Cardiac muscle cell (in vitro differentiated cells and primary cell): ENCODE measurements at regions not wholly inside any gene's neighbourhood (a gene's known extent, or its start where the extent isn't known, plus 50 kb on each side); places are given as distances from the start of the nearest gene placed in this dataset.

ENCODE experiments used
- DNase-seq, 2 donors: peaks; one replicate each; pipeline versions ENCODE4 v3.0.0 to v3.0.0-alpha.2; 2010 to 2017; ENCODE audit warnings: low read depth in 1 of 2, low spot score in 1 of 2
- H3K27ac ChIP-seq: fragments of 200-600 bp; sonication (generic); 2 replicates; pipeline ENCODE4 v1.5.1; 2016
- H3K27me3 ChIP-seq: fragments of 200-600 bp; sonication (generic); 2 replicates; pipeline ENCODE4 v1.6.0; 2016; ENCODE audit warnings: control low read depth
- H3K36me3 ChIP-seq: fragments of 200-600 bp; sonication (generic); 2 replicates; pipeline ENCODE4 v1.5.1; 2016; ENCODE audit warnings: control low read depth
- H3K4me1 ChIP-seq: fragments of 200-600 bp; sonication (generic); 2 replicates; pipeline ENCODE4 v1.8.1; 2017; ENCODE audit warnings: low read depth, mild to moderate bottlenecking, mixed run types
- H3K4me3 ChIP-seq: fragments of 200-600 bp; sonication (generic); 2 replicates; pipeline ENCODE4 v1.5.1; 2016; ENCODE audit warnings: mild to moderate bottlenecking
- H3K9me3 ChIP-seq: fragments of 200-600 bp; sonication (generic); 2 replicates; pipeline ENCODE4 v1.5.1; 2017; ENCODE audit warnings: low read depth, mild to moderate bottlenecking, control low read depth
- TF ChIP-seq, protein P1 (sequence below): IDR thresholded peaks from 2 replicates; pipeline ENCODE4 v1.5.1; 2012; ENCODE audit warnings: low read depth, mild to moderate bottlenecking, low read length

DNA sequence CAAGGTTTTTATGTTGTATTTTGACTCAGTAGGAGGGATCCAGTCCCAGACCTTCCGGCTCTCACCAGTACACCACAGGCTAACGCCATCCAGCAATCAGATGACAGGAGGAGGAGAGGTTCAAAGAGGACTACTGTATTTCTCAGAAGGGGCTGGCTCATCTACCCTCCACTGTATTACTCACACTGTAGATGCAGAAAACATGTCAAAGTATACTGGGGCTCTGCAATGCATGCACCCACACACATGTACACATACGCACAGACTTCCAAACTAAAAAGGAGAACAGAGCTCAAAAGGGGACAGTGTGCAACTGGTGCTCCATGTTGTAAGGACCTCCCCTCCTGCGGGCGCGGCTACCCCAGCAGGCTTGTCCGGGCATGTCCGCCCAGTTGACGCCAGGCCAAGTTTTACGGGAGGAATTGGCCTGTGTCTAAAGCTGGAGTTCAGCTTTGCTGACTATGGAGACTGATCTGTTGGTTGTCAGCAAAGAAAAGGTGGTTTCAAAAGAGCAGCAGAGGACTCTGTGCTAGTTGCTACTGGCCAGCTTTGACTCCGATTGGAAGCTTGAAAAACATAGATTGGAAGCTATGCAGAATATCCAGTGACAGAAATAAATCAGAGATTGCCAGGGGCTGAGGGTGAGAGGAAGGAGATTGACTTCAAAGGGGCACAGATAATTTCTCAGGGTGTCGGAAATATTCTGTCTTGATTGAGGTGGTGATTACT lies 314.2 kb downstream of the DLEU7 start:
- Histone ChIP-seq H3K4me3 (no peak overlapping the region), H3K4me1 (peaks cover 17% of the 10 kb centered on the region), H3K27me3 (no peaks in the 10 kb centered on the region), H3K9me3 (no peaks in the 10 kb centered on the region), H3K36me3 (no peaks in the 10 kb centered on the region), H3K27ac (peak overlapping the region; percentile 73)
- TF ChIP-seq, protein P1, sequence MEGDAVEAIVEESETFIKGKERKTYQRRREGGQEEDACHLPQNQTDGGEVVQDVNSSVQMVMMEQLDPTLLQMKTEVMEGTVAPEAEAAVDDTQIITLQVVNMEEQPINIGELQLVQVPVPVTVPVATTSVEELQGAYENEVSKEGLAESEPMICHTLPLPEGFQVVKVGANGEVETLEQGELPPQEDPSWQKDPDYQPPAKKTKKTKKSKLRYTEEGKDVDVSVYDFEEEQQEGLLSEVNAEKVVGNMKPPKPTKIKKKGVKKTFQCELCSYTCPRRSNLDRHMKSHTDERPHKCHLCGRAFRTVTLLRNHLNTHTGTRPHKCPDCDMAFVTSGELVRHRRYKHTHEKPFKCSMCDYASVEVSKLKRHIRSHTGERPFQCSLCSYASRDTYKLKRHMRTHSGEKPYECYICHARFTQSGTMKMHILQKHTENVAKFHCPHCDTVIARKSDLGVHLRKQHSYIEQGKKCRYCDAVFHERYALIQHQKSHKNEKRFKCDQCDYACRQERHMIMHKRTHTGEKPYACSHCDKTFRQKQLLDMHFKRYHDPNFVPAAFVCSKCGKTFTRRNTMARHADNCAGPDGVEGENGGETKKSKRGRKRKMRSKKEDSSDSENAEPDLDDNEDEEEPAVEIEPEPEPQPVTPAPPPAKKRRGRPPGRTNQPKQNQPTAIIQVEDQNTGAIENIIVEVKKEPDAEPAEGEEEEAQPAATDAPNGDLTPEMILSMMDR, result no peak
- peak; percentile 39 to 92 for DNase-seq

DNA sequence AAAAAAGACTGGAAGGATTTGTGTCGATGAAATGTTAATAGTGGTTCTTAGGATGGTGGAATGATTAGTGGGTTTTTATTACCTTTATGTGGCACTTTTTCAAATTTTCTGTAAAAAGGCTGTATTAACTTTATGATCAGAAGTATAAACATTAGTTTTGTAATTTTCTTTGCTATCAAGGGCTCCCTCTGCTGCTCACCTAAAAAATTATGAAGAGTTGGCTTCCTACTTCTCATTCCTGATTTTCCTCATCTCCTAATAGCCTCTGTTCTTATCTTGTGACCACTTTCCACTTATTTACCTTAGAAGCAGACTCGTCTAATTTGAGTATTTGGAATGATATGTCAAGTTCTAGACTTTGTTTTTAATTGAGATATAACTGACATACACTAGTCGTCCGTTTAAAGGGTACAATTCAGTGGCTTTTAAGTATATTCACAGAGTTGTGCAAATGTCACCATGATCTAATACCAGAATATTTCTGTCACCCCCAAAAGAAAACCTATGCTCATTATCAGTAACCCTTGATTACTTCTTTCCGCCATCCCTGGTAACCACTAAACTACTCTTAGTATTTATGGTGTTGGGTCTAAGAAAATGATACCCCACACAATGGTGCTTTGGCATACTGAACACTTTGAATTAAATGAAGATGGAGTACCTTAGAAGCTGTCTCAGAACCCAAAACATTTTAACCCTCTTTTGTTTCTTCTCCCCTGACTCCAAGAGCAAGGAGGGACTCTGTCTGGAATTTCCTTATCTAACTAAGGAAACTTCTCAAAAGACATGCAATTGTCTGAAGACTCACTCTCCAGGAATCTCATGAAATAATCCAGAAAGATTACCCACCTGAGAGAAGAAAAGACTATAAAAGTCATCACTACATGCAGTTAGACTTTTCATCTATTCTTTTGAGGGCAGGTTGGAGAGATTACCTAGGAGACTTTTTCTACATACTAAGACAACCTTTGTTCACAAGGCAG lies 311.3 kb downstream of the DLEU7 start:
- no peak overlapping the region for H3K27ac ChIP-seq
- peak in 1 of 2 donors; percentile 67 for DNase-seq
- H3K4me1 ChIP-seq, result peaks cover 17% of the 10 kb centered on the region
- TF ChIP-seq, protein P1, result peak; percentile 56
- H3K4me3 ChIP-seq, result no peak overlapping the region
- no peaks in the 10 kb centered on the region for H3K27me3 ChIP-seq
- H3K9me3 ChIP-seq, result no peaks in the 10 kb centered on the region
- H3K36me3 ChIP-seq, result no peaks in the 10 kb centered on the region

DNA sequence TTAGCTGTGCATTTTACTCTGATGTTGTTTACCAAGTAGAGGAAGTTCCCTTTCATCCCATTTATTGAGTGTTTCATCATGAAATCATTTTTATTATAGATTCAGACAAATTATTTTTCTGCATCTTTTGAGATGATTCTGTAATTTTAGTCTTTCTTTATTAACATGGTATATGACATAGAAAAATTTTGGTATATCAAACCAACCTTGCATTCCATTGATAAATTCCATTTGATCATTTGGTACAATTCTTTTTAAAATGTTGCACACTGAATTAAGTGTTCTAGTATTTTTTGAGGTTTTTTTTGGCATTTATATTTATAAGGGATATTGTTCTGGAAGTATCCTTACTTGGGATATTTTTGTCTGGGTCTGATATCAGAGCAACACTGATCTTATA lies 308.4 kb downstream of the DLEU7 start:
- Histone ChIP-seq H3K27ac (no peak overlapping the region), H3K9me3 (no peaks in the 10 kb centered on the region), H3K36me3 (no peaks in the 10 kb centered on the region), H3K4me1 (peaks cover 2% of the 10 kb centered on the region), H3K27me3 (no peaks in the 10 kb centered on the region), H3K4me3 (no peak overlapping the region)
- TF ChIP-seq, protein P1, result no peak
- DNase-seq, result no peak

DNA sequence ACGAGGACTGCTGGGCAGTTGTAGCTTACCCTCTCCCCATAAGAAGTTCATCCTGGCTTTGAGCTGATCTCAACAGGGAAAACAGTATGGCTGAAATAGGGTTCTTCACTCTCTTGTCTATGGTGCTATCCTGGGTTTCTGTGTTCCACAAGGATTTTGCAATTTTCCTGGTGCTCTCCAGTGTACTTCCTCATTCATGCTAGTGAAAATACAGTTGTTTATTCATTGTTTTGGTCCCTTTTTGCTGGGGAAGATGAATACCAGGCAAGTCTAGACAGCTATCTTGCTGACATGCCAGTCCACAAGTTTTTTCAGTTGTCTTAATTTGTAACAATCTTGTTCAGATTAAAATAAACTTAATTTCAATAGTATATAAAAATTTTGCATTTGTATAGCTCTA lies 306.5 kb downstream of the DLEU7 start:
- no peak overlapping the region for H3K27ac ChIP-seq
- H3K9me3 ChIP-seq, result no peaks in the 10 kb centered on the region
- no peaks in the 10 kb centered on the region for H3K4me1 ChIP-seq
- no peak for DNase-seq
- H3K27me3 ChIP-seq, result no peaks in the 10 kb centered on the region
- H3K36me3 ChIP-seq, result no peaks in the 10 kb centered on the region
- H3K4me3 ChIP-seq, result no peak overlapping the region
- TF ChIP-seq, protein P1, result no peak

DNA sequence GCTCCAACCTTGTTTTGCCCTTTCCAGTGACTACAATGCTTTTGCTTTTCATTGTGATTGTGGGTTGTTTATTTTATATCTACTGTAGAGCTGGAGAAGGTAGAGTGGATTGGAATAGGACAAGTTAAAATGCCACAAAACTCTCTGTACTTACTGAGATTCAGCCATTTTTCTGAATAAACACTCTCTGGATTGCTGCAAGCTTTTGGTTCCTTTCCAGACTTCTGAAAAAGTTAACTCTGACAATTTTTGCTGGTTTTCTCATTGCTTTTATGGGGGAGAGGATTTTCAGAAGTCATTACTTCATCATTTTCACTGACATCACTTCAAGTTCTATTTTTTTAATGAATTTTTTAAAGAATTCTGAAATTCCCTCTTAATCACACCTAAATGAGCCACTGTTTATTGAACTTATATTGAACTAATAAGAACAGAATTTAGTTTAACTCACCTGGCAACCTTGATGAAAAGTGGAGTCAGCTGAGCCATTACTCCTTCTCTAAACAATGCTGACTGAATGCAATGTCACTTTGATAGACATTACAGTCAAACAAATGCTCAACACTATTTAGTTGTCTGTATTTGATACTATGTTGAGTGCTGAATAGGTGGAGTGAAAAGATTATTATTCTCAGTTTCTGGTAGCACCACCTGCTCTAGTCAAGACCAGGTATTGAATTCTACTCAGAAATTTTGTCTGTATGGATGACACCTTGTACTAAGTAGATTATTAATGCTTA lies 303.5 kb downstream of the DLEU7 start:
- H3K36me3 ChIP-seq, result no peaks in the 10 kb centered on the region
- H3K27ac ChIP-seq, result no peak overlapping the region
- no peaks in the 10 kb centered on the region for H3K9me3 ChIP-seq
- no peak for DNase-seq
- no peak overlapping the region for H3K4me3 ChIP-seq
- H3K27me3 ChIP-seq, result no peaks in the 10 kb centered on the region
- TF ChIP-seq, protein P1, result no peak
- no peaks in the 10 kb centered on the region for H3K4me1 ChIP-seq
